Fibroblast of lung (primary cell): ENCODE measurements at regions not wholly inside any gene's neighbourhood (a gene's known extent, or its start where the extent isn't known, plus 50 kb on each side); places are given as distances from the start of the nearest gene placed in this dataset.

ENCODE experiments used
- DNase-seq, 2 donors: peaks; one replicate each; pipeline versions ENCODE4 v3.0.0 to v3.0.0-alpha.2; 2010; ENCODE audit warnings: low read depth in 2 of 2
- H2AFZ ChIP-seq: 2 replicates; pipeline ENCODE4 v1.5.1; 2012; ENCODE audit warnings: low read length, control low read depth, inconsistent platforms
- H3K27ac ChIP-seq: 2 replicates; pipeline ENCODE4 v1.5.1; 2011; ENCODE audit warnings: low read length, control low read depth; ENCODE audit not compliant: insufficient read depth
- H3K27me3 ChIP-seq: 2 replicates; pipeline ENCODE4 v1.5.1; 2011; ENCODE audit warnings: mild to moderate bottlenecking, low read length; ENCODE audit not compliant: control insufficient read depth, insufficient read depth
- H3K36me3 ChIP-seq: 2 replicates; pipeline ENCODE4 v1.5.1; 2011; ENCODE audit warnings: low read length; ENCODE audit not compliant: control insufficient read depth, insufficient read depth
- H3K4me1 ChIP-seq: 2 replicates; pipeline ENCODE4 v1.5.1; 2011; ENCODE audit warnings: low read length; ENCODE audit not compliant: control insufficient read depth, insufficient read depth; ENCODE audit errors: extremely low read depth
- H3K4me2 ChIP-seq: 2 replicates; pipeline ENCODE4 v1.5.1; 2011; ENCODE audit warnings: low read length, control low read depth; ENCODE audit not compliant: insufficient read depth; ENCODE audit errors: extremely low read depth
- H3K4me3 ChIP-seq, 4 experiments: fragments of 200-600 bp in 1 of 4; sonication (generic) in 1 of 4; replicated peaks in 1 of 4; 2 replicates each; pipeline ENCODE4 v1.5.1; 2011 to 2016; ENCODE audit warnings: low read length in 4 of 4, low read depth in 3 of 4, mild to moderate bottlenecking in 3 of 4, control low read depth in 2 of 4, inconsistent platforms in 1 of 4, mixed read lengths in 1 of 4; ENCODE audit not compliant: insufficient read depth in 1 of 4; ENCODE audit errors: control extremely low read depth in 1 of 4
- H3K79me2 ChIP-seq: 2 replicates; pipeline ENCODE4 v1.5.1; 2012; ENCODE audit warnings: mild to moderate bottlenecking, low read length, inconsistent platforms; ENCODE audit not compliant: control insufficient read depth, insufficient read depth
- H3K9ac ChIP-seq: 2 replicates; pipeline ENCODE4 v1.5.1; 2011; ENCODE audit warnings: mild to moderate bottlenecking, low read length, control low read depth; ENCODE audit not compliant: insufficient read depth
- H3K9me3 ChIP-seq: 2 replicates; pipeline ENCODE4 v1.5.1; 2012; ENCODE audit warnings: low read depth, low read length; ENCODE audit not compliant: control insufficient read depth, insufficient read depth
- H4K20me1 ChIP-seq: 2 replicates; pipeline ENCODE4 v1.5.1; 2011; ENCODE audit warnings: low read length; ENCODE audit not compliant: control insufficient read depth, insufficient read depth; ENCODE audit errors: extremely low read depth
- CTCF ChIP-seq, 2 donors: IDR thresholded peaks in 1 of 2; conservative IDR thresholded peaks in 1 of 2; 1 replicate in 1 of 2; 2 replicates in 1 of 2; pipeline ENCODE4 v1.5.1; 2011 to 2012; ENCODE audit warnings: low read length in 2 of 2, control low read depth in 1 of 2, inconsistent platforms in 1 of 2, low read depth in 1 of 2, mild to moderate bottlenecking in 1 of 2
- EZH2 ChIP-seq: IDR thresholded peaks from 2 replicates; pipeline ENCODE4 v1.5.1; 2012; ENCODE audit warnings: low read length, control low read depth, mild to moderate bottlenecking; ENCODE audit errors: missing control alignments

DNA sequence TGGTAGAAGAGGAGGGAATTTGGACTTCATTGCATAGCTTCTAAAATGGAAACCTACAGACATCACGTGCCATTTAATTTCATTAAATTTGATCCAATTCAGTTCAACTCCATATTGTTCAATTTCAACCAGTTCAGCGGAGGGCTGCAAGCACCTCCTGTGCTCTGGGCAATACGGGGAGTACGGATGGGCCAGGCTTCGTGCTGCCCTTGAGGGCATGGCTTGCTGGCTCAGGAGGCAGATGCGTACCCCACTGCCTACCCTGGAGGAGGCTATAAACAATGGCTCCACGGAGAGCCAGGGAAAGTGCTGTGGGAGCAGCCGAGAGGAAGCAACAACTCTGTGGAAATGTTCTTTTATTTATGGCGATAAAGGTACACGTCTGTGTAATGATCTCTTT, 261.8 kb downstream of the DCDC2C start:
- Histone ChIP-seq H3K27ac (no peak overlapping the region), H3K4me3 (no peak overlapping the region)
- no peak for TF ChIP-seq EZH2
- no peak for TF ChIP-seq CTCF (conservative IDR thresholded peaks at IDR 0.05 in 1 of 2, IDR thresholded peaks at IDR 0.05 in 1 of 2; ENCODE audit: low read depth in 1 of 2, low read length in 2 of 2)

GRCh38 chr2:3965953-3966352, 262.6 kb downstream of the DCDC2C start:
- Histone ChIP-seq H3K79me2 (no peaks in the 10 kb centered on the region), H2AFZ (no peak overlapping the region), H3K4me1 (no peaks in the 10 kb centered on the region), H3K27me3 (no peaks in the 10 kb centered on the region), H3K36me3 (no peaks in the 10 kb centered on the region), H4K20me1 (no peaks in the 10 kb centered on the region), H3K4me2 (no peak overlapping the region), H3K9ac (no peak overlapping the region), H3K9me3 (no peaks in the 10 kb centered on the region), H3K4me3 (no peak overlapping the region), H3K27ac (no peak overlapping the region)
- TF ChIP-seq EZH2 (no peak), CTCF (conservative IDR thresholded peaks at IDR 0.05 in 1 of 2, IDR thresholded peaks at IDR 0.05 in 1 of 2; ENCODE audit: low read depth in 1 of 2, low read length in 2 of 2) (no peak)
- no peak for DNase-seq

More for the DNA sequence above, 261.8 kb downstream of the DCDC2C start:
- no peaks in the 10 kb centered on the region for H3K4me1 ChIP-seq
- no peaks in the 10 kb centered on the region for H3K79me2 ChIP-seq
- no peak overlapping the region for H3K4me2 ChIP-seq
- no peak overlapping the region for H3K9ac ChIP-seq
- no peaks in the 10 kb centered on the region for H3K9me3 ChIP-seq
- DNase-seq, result no peak
- H4K20me1 ChIP-seq, result no peaks in the 10 kb centered on the region
- H2AFZ ChIP-seq, result no peak overlapping the region
- no peaks in the 10 kb centered on the region for H3K27me3 ChIP-seq
- H3K36me3 ChIP-seq, result no peaks in the 10 kb centered on the region

- TF ChIP-seq EZH2 (no peak), CTCF (conservative IDR thresholded peaks at IDR 0.05 in 1 of 2, IDR thresholded peaks at IDR 0.05 in 1 of 2; ENCODE audit: low read depth in 1 of 2, low read length in 2 of 2) (no peak)
- no peak overlapping the region for H3K4me2 ChIP-seq
- H3K4me1 ChIP-seq, result no peaks in the 10 kb centered on the region
- H3K36me3 ChIP-seq, result no peaks in the 10 kb centered on the region
- no peak overlapping the region for H3K27ac ChIP-seq
- H4K20me1 ChIP-seq, result no peaks in the 10 kb centered on the region
- no peaks in the 10 kb centered on the region for H3K79me2 ChIP-seq
- no peaks in the 10 kb centered on the region for H3K27me3 ChIP-seq
- DNase-seq, result no peak
- H3K9ac ChIP-seq, result no peak overlapping the region
- no peak overlapping the region for H2AFZ ChIP-seq
- H3K9me3 ChIP-seq, result peaks cover 4% of the 10 kb centered on the region
- H3K4me3 ChIP-seq, result no peak overlapping the region
These were observed 263.1 kb downstream of the DCDC2C start for GRCh38 chr2:3966470-3966869.
